ENCODE measurements at regions not wholly inside any gene's neighbourhood (a gene's known extent, or its start where the extent isn't known, plus 50 kb on each side); places are given as distances from the start of the nearest gene placed in this dataset.

DNA sequence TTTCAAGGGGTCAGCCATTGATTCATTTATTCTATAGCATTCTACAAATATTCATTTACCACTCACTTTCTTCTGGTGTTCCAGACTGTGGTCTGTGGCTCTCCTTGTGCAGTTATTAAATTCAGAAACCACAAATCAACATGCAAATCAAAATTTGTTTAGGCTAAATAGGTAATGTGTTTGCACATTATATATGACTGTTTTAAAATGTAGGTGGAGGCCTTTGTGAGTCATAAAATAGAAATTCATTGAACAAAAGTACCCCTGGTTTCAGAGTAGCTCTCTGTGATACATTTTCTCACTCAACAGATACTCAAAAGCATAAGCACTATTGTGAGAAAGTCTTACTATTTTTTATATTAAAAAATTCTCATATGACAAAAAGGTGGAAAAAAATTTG is 385.5 kb upstream of the TSHZ2 start:
- no peak overlapping the region for H3K4me2 ChIP-seq (ENCODE audit: low read length)
- H3K9me3 ChIP-seq (ENCODE audit: low read length), result no peaks in the 10 kb centered on the region
- no peaks in the 10 kb centered on the region for H3K79me2 ChIP-seq (replicated peaks; ENCODE audit: insufficient read depth, low read length)
- no peaks in the 10 kb centered on the region for H4K20me1 ChIP-seq (ENCODE audit: insufficient read depth)
- H3K27me3 ChIP-seq (ENCODE audit: insufficient read depth, low read depth, low read length), result no peaks in the 10 kb centered on the region
- no peaks in the 10 kb centered on the region for H3K9me2 ChIP-seq (ENCODE audit: insufficient read depth, low read length)
- no peak overlapping the region for H3K27ac ChIP-seq (ENCODE audit: low read length)
- no peaks in the 10 kb centered on the region for H3K36me3 ChIP-seq (ENCODE audit: insufficient read depth, low read length)
- no peaks in the 10 kb centered on the region for H3F3A ChIP-seq (ENCODE audit: insufficient read depth, low read length, poor library complexity, severe bottlenecking)
- H3K9ac ChIP-seq (ENCODE audit: low read length), result no peak overlapping the region
- no peak overlapping the region for H3K4me3 ChIP-seq (ENCODE audit: low read length)
- TF ChIP-seq MXI1 (conservative IDR thresholded peaks at IDR 0.05; ENCODE audit: poor library complexity, severe bottlenecking) (no peak), POLR2AphosphoS5 (IDR thresholded peaks at IDR 0.05) (no peak), SMC3 (conservative IDR thresholded peaks at IDR 0.05; ENCODE audit: poor library complexity) (no peak), RAD21 (conservative IDR thresholded peaks at IDR 0.05) (no peak), CTCF (IDR thresholded peaks at IDR 0.05; ENCODE audit: poor library complexity, severe bottlenecking) (no peak)
- TF ChIP-seq, protein P1, sequence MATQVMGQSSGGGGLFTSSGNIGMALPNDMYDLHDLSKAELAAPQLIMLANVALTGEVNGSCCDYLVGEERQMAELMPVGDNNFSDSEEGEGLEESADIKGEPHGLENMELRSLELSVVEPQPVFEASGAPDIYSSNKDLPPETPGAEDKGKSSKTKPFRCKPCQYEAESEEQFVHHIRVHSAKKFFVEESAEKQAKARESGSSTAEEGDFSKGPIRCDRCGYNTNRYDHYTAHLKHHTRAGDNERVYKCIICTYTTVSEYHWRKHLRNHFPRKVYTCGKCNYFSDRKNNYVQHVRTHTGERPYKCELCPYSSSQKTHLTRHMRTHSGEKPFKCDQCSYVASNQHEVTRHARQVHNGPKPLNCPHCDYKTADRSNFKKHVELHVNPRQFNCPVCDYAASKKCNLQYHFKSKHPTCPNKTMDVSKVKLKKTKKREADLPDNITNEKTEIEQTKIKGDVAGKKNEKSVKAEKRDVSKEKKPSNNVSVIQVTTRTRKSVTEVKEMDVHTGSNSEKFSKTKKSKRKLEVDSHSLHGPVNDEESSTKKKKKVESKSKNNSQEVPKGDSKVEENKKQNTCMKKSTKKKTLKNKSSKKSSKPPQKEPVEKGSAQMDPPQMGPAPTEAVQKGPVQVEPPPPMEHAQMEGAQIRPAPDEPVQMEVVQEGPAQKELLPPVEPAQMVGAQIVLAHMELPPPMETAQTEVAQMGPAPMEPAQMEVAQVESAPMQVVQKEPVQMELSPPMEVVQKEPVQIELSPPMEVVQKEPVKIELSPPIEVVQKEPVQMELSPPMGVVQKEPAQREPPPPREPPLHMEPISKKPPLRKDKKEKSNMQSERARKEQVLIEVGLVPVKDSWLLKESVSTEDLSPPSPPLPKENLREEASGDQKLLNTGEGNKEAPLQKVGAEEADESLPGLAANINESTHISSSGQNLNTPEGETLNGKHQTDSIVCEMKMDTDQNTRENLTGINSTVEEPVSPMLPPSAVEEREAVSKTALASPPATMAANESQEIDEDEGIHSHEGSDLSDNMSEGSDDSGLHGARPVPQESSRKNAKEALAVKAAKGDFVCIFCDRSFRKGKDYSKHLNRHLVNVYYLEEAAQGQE (IDR thresholded peaks at IDR 0.05; ENCODE audit: borderline replicate concordance), result no peak
- H2AFZ ChIP-seq (ENCODE audit: low read depth, low read length), result no peak overlapping the region

- H3K27me3 ChIP-seq (ENCODE audit: insufficient read depth, low read depth, low read length), result no peaks in the 10 kb centered on the region
- H3K9me3 ChIP-seq (ENCODE audit: low read length), result no peaks in the 10 kb centered on the region
- no peaks in the 10 kb centered on the region for H3F3A ChIP-seq (ENCODE audit: insufficient read depth, low read length, poor library complexity, severe bottlenecking)
- no peak overlapping the region for H3K4me2 ChIP-seq (ENCODE audit: low read length)
- H4K20me1 ChIP-seq (ENCODE audit: insufficient read depth), result no peaks in the 10 kb centered on the region
- TF ChIP-seq MXI1 (conservative IDR thresholded peaks at IDR 0.05; ENCODE audit: poor library complexity, severe bottlenecking), result no peak
- TF ChIP-seq TAF1 (IDR thresholded peaks at IDR 0.05; ENCODE audit: low read depth), result no peak
- TF ChIP-seq SMC3 (conservative IDR thresholded peaks at IDR 0.05; ENCODE audit: poor library complexity), result no peak
- no peak for TF ChIP-seq EZH2 (IDR thresholded peaks at IDR 0.05; ENCODE audit: borderline replicate concordance, insufficient read depth, low read length, poor library complexity, severe bottlenecking)
- no peak for TF ChIP-seq POLR2AphosphoS5 (IDR thresholded peaks at IDR 0.05)
- TF ChIP-seq CTCF (IDR thresholded peaks at IDR 0.05; ENCODE audit: poor library complexity, severe bottlenecking), result no peak
- no peak for TF ChIP-seq EP300 (conservative IDR thresholded peaks at IDR 0.05; ENCODE audit: poor library complexity, severe bottlenecking)
- TF ChIP-seq RAD21 (conservative IDR thresholded peaks at IDR 0.05), result no peak
- TF ChIP-seq, protein P1 (IDR thresholded peaks at IDR 0.05; ENCODE audit: borderline replicate concordance), result no peak
- H3K36me3 ChIP-seq (ENCODE audit: insufficient read depth, low read length), result no peaks in the 10 kb centered on the region
- no peak overlapping the region for H3K4me3 ChIP-seq (ENCODE audit: low read length)
- H3K9me2 ChIP-seq (ENCODE audit: insufficient read depth, low read length), result no peaks in the 10 kb centered on the region
- no peak overlapping the region for H2AFZ ChIP-seq (ENCODE audit: low read depth, low read length)
- H3K27ac ChIP-seq (ENCODE audit: low read length), result no peak overlapping the region
- no peaks in the 10 kb centered on the region for H3K79me2 ChIP-seq (replicated peaks; ENCODE audit: insufficient read depth, low read length)
- no peak overlapping the region for H3K9ac ChIP-seq (ENCODE audit: low read length)
Observed at GRCh38 chr20:52585333-52585732, 386.8 kb upstream of the TSHZ2 start.
